ENCODE measurements at regions not wholly inside any gene's neighbourhood (a gene's known extent, or its start where the extent isn't known, plus 50 kb on each side); places are given as distances from the start of the nearest gene placed in this dataset.
"Not testable (repeated sequence)": the region's sequence is repeated elsewhere in the genome, so short reads cannot be mapped to it uniquely, and the experiment has no call there.

DNA sequence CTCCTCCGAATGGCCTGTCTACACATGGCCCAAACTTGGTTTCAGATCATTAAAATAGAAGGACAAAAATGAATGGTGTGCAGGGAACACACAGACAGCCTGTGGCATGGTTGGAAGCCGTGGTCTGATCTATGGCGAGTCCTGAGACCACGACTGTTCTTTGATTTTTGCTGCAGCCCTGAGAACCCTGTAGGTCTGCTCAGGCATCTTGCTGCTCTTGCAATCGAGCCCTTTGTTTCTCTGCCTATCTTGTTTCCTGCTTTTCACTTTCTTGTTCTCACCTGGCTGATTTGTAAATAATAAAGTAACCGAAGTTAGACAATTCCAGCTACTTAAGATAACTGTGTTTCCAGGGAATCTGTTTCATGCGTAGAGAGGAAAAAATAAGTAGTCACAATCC lies 54.1 kb upstream of the NBPF9 start:
- not testable (repeated sequence) for DNase-seq (ENCODE audit: low spot score); FAIRE-seq

DNA sequence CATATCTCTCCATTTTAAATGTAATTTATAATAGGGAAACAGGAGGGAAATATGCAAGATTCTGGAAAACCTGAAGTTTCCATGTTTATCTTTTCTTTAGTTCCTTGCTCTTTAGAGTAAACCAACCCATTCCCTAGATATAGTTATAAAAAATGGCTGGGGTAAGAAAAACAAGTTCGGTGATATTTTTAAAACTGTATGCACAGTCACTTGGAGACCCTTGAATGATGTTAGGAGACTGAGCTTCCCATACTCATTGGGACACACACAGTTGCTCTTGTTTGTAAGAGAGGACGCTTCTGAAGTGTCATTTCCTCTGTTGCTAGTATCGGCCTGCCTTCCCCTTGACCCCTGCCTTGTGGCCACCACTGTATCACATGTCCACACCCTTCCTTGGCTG lies 55.0 kb upstream of the NBPF9 start:
- not testable (repeated sequence) for DNase-seq (ENCODE audit: low spot score); FAIRE-seq

DNA sequence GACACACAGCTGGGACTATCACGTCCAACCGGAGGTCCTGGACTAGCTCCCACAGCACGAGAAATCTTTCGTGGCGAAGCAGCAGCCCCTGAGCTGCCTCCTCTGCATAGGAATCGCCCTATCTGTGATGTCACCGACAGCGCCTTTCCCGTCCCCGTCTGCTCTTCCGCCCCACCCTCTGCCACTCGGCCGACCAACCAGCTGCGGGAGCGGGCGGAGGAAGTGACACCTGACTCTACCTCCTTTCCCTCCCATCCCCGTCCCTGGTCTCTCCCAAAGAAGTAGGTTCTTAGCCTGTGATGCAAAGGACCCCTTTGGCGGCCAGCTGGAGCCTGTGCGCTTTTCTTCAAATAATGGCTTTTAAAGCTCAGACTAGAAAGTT lies 59.7 kb upstream of the NBPF9 start:
- not testable (repeated sequence) for DNase-seq (ENCODE audit: low spot score); FAIRE-seq

DNA sequence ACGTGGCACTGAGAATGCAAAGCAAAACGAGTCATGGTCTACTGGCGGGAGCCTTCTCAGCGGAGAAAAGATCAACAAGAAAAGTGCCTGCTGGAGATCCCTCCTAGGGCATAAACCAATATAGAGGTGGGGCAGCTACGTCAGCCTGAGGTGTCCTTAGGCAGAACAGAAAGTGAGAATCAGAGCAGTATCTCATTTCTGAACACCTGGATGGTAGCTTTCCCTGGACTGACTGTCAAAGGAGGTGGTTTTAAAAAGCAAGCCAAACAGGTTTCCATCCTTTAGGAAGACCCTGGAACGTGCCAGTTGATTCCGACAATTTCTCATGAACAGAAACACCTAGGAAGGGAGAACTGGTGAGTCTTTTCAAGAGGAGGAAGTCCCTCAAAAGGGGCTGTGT lies 71.4 kb upstream of the NBPF9 start:
- not testable (repeated sequence) for FAIRE-seq; DNase-seq (ENCODE audit: low spot score)

DNA sequence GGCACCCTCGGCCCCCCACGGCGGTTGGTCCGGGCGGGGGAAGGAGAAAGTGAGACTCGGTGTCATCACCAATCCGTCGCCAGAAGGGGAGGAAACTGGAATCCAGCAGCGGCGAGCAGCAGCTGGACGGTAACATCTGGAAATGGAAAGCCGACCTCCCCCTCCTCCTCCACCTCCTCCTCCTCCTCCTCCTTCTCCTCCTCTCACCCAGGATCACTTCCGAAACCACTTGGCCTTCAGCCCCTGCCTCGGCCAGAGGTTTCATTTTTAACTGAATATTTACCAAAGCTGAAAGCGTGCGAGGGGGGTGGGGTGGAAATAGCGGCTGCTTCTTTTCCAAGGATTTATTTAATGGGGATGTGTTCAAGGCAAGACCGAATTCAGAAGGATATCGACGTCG lies 72.5 kb upstream of the NBPF9 start:
- not testable (repeated sequence) for DNase-seq (ENCODE audit: low spot score); FAIRE-seq

DNA sequence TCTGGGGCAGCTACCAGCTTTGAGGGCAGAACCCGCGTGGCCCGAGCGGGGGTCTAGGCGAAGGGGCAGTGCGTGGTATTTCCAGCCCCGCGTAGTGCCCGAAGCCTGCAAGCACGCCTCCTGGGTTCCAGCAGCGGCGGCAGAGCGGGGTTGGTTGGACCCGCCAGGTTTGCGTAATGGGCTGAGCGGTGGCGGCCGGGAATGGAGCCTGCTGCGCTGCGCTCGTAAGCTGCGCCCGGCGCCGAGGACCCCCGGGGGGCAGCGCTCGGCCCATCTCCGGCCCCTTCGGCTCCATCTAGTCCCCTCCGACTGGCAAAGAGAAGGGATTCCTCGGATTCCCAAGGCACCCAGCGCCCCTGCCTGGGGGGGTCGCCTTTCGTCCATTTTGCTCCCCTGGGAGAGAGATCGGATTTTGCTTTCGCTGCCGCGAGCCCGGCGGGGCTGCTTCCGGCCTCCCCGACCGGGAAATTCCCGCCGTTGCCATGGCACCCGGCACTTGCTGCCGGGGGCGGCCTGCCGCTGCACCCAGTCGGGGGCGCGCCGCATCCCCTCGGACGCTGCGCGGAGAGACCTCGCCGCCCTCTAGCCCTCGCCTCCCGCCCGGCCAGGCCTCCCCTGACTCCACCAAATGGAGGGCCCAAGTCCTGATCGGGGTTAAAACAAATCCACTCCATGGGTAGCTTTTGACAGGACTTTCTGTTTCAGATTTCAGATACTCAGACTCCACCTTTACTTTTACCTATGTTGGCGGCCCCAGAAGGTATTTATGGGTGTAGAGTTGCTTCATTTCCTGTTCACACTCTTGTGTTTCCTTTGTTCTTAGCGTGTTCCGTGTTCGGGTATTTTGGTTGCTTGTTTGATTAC lies 73.3 kb upstream of the NBPF9 start:
- DNase-seq (ENCODE audit: low spot score), result peak; percentile 12
- FAIRE-seq, result not testable (repeated sequence)

DNA sequence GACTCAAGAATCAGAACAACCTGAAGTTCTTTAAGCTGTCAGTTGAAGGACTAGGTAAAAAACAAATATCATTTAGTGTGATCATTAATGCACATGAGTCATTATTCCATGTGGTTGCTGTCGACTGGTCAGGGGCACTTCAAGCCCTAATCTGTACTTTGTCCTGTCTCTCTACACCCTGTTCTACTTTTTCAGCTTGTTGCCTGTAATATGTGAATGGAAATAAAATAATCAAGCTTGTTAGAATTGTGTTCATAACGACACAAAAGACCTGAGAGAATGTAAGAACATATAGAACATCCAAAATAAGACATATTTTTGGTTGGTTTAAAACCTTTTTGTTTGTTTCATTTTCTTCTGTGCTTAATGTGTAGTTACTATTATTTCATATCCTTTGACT lies 87.4 kb upstream of the NBPF9 start:
- not testable (repeated sequence) for FAIRE-seq
- peak; percentile 1 for DNase-seq (ENCODE audit: low spot score)

DNA sequence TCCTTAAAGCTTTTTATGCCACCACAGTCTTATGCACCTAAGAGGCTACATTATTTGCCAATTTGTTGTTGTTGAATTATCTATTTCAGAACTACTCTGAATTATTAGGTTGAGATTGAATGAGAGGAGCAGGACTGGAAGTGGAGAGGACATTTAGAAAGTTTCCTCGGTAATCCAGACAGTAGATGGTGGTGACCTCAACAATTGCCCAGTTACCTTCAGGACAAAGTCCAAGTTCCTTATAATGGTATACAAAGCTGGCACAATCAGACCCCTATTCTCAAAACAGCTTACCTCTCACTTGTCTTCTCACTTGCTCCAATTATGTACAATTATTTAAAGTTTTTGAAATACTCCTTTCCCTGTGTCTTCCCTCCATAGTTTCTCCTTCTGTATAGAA lies 93.3 kb upstream of the NBPF9 start:
- DNase-seq (ENCODE audit: low spot score), result peak; percentile 3

DNA sequence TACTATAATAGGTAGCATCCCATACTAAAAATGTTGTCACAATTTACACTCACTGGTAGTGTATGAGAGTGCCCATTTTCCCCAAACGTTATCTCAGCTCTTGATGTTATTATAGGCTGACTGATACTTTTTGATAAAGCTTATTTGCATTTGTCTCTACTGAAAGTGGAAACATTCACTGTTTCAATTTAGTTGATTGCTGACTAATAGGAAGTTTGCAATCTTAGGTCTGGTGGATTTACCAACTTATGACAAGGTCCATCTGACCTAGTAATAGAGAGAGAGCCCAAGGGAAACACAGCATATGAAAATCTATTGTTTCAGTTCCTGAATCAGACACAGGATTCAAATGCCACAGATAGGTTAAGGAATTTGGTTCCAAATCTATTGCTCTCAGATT lies 97.2 kb upstream of the NBPF9 start:
- DNase-seq (ENCODE audit: low spot score), result peak; percentile 3
- FAIRE-seq, result not testable (repeated sequence)

More for the DNA sequence above, 93.3 kb upstream of the NBPF9 start:
- FAIRE-seq, result not testable (repeated sequence)

DNA sequence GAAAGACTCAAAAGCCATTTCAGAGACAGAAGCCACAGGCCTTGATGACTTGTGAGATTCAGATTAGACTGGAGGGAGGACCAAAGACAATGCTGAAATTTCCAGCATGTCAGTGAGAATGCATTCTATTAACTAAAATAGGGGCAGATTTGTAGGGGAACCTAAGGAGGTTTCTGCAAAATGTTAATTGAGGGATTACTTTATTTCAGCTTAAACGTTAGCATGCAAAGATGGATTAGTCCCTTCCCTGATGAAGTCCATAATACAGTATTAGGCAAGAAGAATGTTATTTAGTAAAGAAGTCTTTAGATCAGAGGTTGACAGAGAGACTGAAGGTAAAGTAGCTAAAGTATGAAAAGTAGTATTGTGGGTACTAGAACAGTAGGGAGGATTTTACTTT lies 98.9 kb upstream of the NBPF9 start:
- not testable (repeated sequence) for DNase-seq (ENCODE audit: low spot score); FAIRE-seq

DNA sequence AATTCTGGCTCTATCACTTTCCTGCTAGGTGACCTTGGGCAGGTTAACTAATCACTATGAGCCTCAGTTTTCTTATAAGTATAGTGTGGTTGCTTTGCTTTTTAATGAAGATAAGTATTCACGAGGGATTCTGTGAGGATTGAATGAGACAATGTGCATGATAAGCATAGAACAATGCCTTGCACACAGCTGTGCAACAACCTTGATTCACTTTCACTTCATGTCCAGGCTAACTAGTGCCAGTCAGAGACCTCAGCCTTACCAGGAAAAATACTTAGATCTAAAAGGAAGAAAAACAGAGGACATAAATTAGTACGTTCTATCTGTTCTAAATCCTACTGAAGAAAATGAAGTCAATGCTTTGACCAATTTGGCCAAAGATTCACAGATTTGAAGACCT lies 101.0 kb upstream of the NBPF9 start:
- DNase-seq (ENCODE audit: low spot score); FAIRE-seq: not testable (repeated sequence)

DNA sequence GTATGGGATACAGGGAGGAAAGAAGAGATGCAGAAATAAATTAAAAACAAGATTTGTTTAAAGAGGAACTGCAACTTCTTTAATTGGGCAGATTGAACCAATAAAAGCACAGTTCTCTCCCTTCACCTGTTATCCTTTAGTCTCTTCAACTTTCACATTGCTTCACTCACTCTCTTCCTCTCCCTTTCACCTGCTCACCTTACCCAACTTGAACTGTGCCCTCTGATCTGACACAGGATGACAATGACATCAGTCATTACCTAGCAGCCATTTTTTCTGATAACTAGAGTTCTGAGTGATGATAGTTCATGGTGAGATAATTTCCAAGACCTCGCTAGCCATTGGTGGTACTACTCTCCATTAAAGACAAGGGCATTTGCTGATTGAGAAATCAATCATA lies 105.5 kb upstream of the NBPF9 start:
- FAIRE-seq; DNase-seq (ENCODE audit: low spot score): not testable (repeated sequence)

DNA sequence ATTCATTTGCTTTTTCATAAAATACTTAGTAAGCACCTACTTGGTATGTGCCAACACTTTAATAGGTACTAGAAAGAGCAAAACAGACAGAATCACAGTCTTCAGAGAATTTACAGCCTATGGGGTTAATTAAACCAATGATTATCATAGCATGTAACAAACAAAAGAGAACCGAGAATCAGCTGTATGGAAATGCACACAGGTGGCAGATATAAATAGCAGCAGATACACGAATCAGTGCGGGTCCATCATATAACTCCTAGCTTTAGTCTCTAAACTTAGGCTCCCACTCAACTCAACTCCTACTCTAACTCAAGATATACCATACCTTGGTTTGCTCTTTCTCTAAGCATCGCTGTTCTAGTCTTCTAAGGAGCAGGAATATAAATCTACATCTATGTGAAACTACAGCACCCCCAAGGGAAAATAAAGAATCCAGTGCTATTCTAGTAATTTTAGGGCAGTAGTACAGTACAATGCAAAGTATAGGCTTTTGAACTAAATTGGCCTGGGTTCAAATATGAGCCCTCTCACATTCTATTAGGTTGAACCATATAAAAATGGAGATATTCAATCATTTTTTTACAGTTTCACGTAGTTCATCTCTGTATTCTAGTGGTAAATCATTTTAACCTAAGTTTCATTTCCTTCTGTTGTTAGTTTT lies 108.5 kb upstream of the NBPF9 start:
- FAIRE-seq; DNase-seq (ENCODE audit: low spot score): not testable (repeated sequence)

DNA sequence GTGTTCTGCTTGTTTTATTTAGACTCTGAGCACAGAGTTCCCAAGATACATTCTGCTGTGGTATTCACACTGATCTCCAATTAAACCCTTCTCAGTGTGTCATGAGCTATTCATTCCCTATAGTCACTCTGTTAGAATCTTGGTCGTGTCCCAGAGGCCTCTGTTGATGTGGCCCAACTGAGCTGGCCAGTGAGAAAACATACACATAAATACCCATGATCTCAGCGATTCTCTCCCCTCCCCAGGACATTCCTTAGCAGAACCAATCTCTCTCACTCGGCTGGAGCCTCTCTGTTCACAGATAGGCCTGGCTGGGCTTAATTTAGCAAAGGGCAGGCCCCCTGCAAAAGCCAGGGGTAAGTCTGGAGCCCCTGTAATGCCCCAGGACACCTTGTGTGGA lies 109.6 kb upstream of the NBPF9 start:
- not testable (repeated sequence) for FAIRE-seq; DNase-seq (ENCODE audit: low spot score)

DNA sequence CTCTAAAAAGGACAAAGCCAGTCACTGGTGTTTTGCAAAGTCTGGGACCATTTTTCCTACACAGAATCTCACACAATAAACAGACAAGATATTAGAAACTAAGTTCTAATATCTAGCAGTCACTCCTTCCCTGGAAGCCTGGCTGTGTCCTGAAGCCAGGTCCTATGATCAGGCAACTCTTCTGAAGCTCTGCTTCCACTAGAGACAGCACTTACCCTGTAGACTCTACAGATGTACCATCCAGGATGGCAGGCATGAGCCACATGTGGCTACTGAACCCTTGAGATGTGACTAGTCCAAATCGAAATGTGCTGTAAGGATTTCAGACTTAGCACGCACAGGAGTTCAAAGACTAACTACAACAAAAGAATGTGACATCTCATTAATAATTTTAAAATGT lies 110.3 kb upstream of the NBPF9 start:
- not testable (repeated sequence) for FAIRE-seq; DNase-seq (ENCODE audit: low spot score)

DNA sequence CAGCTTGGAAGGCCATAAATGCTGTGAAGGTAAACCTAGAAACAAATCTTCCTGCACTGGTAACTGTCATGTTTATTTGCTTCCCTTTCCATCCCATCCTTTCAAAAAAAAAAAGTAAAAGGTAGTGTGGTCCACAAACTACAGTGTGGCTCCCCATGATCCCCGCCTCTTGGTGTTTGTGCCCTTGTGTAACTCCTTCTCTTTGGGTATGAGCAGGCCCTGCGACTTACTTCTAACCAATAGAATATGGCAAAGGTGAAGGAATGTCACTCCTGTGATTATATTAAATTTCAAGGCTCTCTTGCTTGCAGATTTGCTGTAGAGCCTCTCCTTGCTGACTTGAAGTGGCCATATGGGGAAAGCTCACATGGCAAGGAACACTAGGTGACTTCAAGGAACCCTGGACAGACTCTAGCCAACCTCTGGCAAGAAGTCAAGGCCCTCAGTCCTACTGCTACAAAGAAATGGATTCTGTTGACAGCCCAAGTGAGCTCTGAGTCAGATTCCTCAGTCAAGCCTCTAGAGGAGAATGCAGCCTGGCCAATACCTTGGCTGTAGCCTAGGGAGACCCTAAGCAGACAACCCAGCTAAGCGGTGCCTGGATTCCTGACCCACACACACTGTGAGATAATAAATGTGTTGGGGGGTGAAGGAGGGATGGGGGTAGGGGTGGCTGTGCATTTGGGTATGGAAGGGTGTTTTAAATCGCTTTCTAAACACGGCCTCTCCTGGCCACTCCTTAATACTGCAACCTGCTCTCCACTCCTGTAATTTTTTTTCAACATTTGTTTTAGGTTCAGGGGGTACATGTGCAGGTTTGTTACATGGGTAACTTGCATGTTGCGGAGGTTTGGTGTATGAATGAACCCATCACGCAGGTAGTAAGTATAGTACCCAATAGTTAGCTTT lies 115.0 kb upstream of the NBPF9 start:
- FAIRE-seq; DNase-seq (ENCODE audit: low spot score): not testable (repeated sequence)

DNA sequence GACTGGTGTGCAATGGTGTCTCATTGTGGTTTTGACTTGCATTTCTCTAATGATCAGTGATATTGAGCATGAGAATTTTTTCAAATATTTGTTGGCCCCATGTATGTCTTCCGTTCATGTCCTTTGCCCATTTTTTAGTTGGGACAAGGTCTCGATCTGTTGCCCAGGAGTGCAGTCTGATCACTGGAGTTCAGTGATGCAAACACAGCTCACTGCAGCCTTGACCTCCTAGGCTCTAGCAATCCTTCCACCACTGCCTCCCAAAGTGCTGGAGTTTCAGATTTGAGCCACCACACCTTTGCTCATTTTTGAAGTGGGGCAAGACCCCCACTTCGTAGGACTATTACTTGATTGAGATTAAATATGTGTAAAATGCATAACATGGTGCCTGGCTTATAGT lies 116.2 kb upstream of the NBPF9 start:
- not testable (repeated sequence) for DNase-seq (ENCODE audit: low spot score); FAIRE-seq

DNA sequence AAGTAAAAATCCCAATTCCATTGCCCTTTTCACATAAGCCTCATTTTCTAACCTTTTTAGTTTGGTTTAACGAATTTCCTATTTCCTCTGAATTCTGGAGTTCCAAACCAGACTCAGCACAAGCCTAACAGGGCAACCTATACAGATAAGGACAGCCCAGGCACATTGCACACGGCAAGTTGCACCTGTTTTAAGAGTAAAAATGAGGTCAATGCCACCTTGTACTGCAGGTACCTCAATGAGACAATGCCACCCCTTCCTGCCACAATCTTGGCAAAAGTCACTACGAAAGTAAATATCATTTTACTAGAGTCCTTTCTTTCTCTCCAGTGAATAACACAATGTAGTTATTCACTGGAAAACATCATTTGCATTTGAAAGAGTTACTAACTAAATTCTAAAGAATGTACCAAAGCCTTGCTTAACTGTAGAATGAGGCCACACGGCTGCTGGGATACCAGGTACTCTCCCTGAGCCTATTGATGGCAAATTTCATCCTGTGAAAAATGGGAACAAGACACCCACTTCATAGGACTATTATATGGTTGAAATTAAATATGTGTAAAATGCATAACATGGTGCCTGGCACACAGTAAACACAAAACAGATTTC lies 117.2 kb upstream of the NBPF9 start:
- not testable (repeated sequence) for DNase-seq (ENCODE audit: low spot score); FAIRE-seq

DNA sequence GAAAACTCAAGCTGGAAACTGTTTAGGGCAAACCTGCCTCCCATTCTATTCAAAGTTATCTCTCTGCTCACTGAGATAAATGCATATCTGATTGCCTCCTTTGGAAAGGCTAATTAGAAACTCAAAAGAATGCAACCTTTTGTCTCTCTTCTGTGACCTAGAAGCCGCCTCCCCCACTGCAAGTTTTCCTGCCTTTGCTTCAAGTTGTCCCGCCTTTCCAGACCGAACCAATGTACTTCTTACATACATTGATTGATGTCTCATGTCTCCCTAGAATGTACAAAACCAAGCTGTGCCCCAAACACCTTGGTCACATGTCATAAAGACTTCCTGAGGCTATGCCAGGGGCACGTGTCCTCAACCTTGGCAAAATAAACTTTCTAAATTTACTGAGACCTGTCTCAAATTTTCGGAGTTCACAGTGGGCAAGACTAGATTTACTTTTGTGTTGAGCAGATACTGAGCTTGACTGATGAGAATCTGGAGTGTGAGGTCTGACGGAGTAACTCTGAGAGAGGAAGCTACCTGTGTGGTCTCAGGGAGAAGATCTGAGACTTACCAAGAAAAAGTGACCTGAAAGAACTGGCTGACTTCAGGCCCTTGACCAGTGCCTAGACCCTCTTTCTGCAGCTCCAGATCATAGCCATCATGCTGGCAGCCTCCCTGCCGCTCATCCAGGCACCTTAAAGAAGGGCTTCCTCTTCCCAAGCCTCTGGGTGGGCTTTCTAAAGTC lies 124.7 kb upstream of the NBPF9 start:
- DNase-seq (ENCODE audit: low spot score); FAIRE-seq: not testable (repeated sequence)
